GM19240 (cell line): ENCODE measurements at regions not wholly inside any gene's neighbourhood (a gene's known extent, or its start where the extent isn't known, plus 50 kb on each side); places are given as distances from the start of the nearest gene placed in this dataset.

Source experiments
- DNase-seq: peaks from one replicate; pipeline ENCODE4 v3.0.0; 2011; ENCODE audit warnings: low spot score; ENCODE audit not compliant: insufficient read length

DNA sequence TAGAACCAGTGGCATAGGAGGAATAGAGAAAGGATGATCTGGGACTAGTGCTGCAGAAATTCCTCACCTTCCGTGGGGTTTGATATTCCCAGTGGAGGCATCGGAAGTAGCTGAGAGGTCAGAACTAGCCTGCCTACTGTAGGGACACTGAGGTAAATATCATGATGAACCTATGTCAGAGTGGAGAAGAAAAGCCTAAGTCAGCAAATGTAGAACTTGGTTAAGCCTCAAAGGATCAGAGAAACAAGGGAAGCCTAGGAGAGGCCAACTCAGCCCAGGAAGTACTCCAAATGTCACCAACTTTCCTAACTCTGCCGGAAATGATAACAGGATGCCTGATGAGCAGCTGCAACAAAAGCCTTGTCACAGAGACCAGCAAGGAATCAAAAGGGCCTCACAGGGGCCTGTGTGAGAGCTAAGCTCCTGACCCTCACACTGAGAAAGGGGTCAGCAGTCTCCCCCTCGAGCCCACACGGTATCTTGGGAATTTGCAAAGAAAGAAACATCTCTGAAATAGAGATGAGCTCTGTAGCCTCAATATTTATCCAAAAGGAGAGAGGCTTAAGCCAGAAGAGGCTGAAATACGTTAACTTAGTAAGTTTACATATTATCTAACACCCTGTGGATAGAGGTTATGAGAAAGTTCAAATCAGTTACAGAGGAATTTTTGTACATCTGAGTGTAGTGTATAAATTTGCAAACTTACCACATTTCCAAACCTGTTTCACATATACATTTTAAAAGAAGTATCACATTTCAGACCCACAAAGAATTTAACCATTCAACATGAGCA is 1064.3 kb downstream of the DIAPH3 start:
- DNase-seq, result no peak

GRCh38 chr13:59103004-59103768 is 1060.5 kb downstream of the DIAPH3 start:
- DNase-seq, result no peak

GRCh38 chr13:59111751-59112171 is 1052.0 kb downstream of the DIAPH3 start:
- no peak for DNase-seq

DNA sequence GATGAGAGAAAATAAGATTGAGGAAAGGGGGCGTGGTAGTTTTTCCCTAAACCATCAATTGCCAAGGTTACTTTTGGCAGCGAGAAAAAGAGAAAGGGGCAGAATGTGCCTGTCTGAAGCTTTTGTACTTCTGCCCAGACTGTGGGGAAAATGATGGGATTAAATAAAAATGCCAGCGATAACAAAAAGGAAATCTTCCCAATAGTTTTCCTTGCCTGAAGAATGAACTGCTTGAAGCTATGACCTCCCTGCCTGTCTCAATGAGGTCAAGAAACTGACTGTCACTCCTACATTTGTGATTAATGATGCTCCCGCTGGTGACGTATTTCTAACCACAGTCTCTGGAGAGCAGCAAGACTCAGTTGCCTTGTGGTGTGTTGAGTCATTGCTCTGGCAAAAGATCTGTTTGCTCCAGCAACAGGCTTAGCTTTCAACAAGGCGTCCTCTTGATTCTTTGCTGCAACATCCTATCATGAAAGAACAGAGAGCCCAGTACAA is 1051.5 kb downstream of the DIAPH3 start:
- no peak for DNase-seq

- DNase-seq, result no peak
Observed at GRCh38 chr13:59119475-59119874, 1044.3 kb downstream of the DIAPH3 start.

DNA sequence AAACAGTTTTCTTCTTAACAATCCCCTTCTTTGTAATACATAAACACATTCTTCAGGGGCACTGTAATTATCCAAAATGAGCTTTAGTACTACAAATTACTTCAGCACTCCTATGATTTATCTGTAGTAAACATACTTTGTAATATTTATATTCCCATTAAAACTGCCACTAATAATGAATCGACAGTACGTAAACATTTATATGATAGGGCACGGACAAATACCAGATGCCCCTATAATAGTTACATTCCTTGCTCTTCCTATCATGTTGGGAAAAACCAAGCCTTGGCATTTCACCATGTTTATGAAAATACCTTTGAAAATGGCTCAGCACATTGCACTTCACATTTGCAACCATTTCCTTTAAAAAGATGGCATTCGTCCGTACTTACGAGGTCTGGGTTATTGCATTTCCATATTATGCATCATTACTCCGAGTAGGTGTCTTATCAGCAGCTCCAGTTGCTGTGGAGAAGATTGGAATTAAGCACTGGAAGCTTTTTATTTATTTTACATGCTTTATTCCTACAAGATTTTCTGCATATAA is 1043.4 kb downstream of the DIAPH3 start:
- no peak for DNase-seq

- no peak for DNase-seq
Observed at GRCh38 chr13:59121507-59121906, 1042.2 kb downstream of the DIAPH3 start.

GRCh38 chr13:59126474-59126873 is 1037.3 kb downstream of the DIAPH3 start:
- no peak for DNase-seq

DNA sequence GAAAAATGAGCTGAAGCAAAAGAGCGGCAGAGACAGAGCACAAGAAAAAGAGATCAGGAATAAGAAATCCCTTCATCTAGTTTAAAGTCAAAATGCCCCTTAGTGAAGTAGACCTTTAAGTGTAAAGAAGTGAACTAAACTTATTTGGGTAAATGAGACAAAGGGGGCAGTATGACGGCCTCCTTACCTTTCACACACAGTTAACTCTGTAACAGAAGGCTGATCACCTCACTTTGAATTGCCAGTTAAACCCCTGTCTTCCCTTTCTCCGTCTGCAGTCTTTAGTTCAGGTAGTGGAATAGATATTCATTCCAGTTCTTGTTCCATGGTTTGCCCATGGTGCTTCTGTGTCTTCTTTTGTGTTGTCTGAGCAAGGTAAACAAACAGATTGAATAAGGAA is 1029.8 kb downstream of the DIAPH3 start:
- no peak for DNase-seq

DNA sequence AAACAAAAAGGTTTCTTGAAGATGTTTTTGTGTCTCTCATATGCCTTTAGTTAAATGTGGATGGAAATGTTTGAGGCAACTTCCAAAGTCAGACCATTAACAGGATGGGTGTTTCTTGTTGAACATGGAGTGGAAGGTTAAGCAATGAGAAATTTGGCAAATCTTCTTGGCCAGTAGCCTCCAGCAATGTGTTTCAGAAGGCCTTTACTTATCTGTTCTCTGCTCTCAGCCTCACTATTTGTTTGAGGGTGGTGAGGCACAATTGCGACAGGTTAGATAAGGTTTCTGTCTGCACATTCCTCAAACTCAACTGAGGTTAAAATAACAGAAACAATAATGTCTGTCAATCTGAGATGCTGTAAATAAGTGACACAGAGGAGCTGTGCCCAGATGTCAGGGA is 1019.0 kb downstream of the DIAPH3 start:
- no peak for DNase-seq

DNA sequence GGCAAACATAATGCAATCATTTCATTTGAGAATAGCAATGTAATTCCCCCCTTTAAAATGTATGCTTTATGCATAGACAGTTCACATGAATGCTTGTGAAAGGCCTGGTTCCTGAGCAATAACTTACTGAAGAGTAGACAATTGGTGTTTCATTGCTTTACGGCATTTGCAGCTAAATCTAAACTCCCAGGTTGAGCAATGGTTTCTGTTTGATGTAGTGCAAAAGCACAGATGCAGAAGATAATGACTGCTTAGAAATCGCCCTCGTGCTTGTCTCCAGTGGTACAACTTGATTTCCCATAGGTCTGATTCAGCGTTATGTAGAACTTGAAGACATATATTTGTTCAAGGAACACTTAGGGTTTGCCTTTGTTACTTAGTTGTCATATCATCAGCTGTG is 1018.3 kb downstream of the DIAPH3 start:
- no peak for DNase-seq

- no peak for DNase-seq
Observed at GRCh38 chr13:59157181-59157580, 1006.5 kb downstream of the DIAPH3 start.

- DNase-seq, result no peak
Observed at GRCh38 chr13:59166174-59166573, 997.6 kb downstream of the DIAPH3 start.

- no peak for DNase-seq
Observed at GRCh38 chr13:59172076-59172475, 991.7 kb downstream of the DIAPH3 start.

DNA sequence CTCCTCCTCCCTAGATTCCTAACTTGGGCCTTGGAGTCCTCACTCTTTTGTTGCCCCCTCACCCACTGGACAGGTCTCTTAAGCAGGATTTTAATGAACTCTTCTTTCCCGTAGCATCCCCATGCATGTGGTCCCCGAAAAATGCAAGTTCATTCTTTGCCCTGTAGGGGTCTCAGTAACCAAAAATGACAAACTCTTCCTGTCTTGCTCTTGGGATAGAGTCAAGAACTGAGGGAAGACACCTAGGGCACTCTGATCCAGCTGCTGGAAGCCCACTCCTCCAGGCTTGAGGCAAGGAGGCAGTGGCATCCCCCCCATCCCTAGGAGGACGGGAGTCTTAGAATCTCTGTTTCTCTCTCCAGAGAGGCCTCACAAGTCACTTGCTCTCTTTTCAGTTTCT is 987.0 kb downstream of the DIAPH3 start:
- DNase-seq, result no peak

GRCh38 chr13:59178344-59178743 is 985.4 kb downstream of the DIAPH3 start:
- DNase-seq, result no peak

GRCh38 chr13:59182241-59182640 is 981.5 kb downstream of the DIAPH3 start:
- no peak for DNase-seq

DNA sequence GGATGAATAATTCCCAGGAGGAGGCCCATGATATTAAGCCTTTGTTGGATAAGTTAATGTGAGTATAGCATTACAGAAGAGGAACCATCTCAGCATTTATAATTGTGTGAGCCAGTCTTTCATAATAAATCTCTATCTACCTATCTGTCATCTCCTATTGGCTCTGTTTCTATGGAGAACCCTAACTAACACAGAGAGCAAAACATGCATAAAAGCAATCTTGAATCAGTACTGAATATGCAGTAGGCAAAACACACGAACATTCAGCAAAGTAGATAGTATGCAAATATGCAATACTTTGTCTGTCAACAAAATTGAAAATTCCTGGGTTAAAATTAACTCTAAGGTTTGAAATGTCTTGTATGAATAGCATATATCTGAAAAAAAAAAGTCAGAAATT is 966.3 kb downstream of the DIAPH3 start:
- DNase-seq, result no peak

DNA sequence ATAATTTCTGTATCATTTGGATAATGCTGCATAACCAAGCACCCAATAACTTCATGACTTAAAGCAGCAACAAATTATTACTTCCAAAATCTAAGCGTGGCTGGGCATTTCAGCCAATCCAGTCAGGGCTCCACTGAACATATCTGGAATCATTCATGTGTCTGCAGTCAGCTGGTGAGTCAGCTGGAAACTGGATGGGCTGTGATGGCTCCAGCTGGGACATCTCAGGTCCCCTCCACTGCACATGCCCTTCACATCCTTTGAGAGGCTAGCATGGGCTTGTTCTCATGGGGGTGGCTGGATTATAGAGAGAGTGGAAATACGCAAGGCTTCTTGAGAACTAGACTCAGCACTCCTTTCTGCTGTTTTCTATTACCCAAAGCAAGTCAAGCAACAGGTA is 961.9 kb downstream of the DIAPH3 start:
- no peak for DNase-seq

DNA sequence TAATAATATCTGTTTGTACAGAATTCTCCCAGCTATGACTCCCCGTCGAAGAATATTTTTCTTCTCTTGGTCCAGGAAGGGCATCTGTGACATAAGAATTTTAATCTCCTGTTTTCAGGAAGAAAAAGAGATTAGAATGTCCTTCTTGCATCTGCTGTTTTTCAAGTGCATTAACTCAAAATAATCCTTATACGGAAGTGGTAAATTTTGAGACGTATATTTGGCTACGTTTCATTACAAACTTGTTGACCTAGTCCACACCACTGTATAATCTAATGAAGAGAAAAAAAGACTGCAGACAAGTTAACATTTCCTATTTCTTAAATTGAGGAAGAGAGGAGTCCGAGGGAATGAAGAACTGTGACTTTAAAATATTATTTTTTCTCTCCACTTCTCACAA is 959.9 kb downstream of the DIAPH3 start:
- DNase-seq, result no peak

- no peak for DNase-seq
Observed at GRCh38 chr13:59205501-59205900, 958.2 kb downstream of the DIAPH3 start.
